CD4-positive, CD25-positive, alpha-beta regulatory T cell (primary cell): ENCODE measurements at regions not wholly inside any gene's neighbourhood (a gene's known extent, or its start where the extent isn't known, plus 50 kb on each side); places are given as distances from the start of the nearest gene placed in this dataset.

Source experiments
- ATAC-seq, 2 donors: fragments of 150-1000 bp; cut with Tn5 transposase; one replicate each; pipeline ENCODE4 v1.10.0; 2021; ENCODE audit warnings: low read depth in 2 of 2, moderate number of reproducible peaks in 2 of 2, moderate library complexity in 1 of 2
- DNase-seq, 3 donors: peaks; one replicate each; pipeline versions ENCODE4 v3.0.0 to v3.0.0-alpha.2; 2012 to 2022; ENCODE audit warnings: mixed read lengths in 1 of 3
- H3K27ac ChIP-seq: one replicate; pipeline ENCODE4 v1.7.0; 2013; ENCODE audit warnings: mild to moderate bottlenecking, low read length; ENCODE audit not compliant: insufficient read depth, poor library complexity, severe bottlenecking
- H3K27me3 ChIP-seq: one replicate; pipeline ENCODE4 v1.7.0; 2013; ENCODE audit warnings: low read length; ENCODE audit not compliant: control insufficient read depth, insufficient read depth
- H3K36me3 ChIP-seq: one replicate; pipeline ENCODE4 v1.7.0; 2013; ENCODE audit warnings: mild to moderate bottlenecking, low read length, moderate library complexity; ENCODE audit not compliant: control insufficient read depth, insufficient read depth
- H3K4me1 ChIP-seq: 2 replicates; pipeline ENCODE4 v1.7.0; 2013; ENCODE audit warnings: mild to moderate bottlenecking, low read length; ENCODE audit not compliant: insufficient read depth, control insufficient read depth, poor library complexity, severe bottlenecking
- H3K4me3 ChIP-seq: one replicate; pipeline ENCODE4 v1.7.0; 2013; ENCODE audit warnings: low read depth, mild to moderate bottlenecking, low read length, moderate library complexity
- H3K9me3 ChIP-seq, 2 experiments: 1 replicate in 1 of 2; 2 replicates in 1 of 2; pipeline ENCODE4 v1.7.0; 2013; ENCODE audit warnings: low read length in 2 of 2, mild to moderate bottlenecking in 1 of 2, moderate library complexity in 1 of 2; ENCODE audit not compliant: control insufficient read depth in 2 of 2
- H3K27ac Mint-ChIP-seq, 3 donors: one replicate each; pipeline ENCODE4 v1.8.0; 2020 to 2022; ENCODE audit warnings: mild to moderate bottlenecking in 3 of 3, mixed read lengths in 3 of 3, moderate library complexity in 2 of 3
- H3K27me3 Mint-ChIP-seq: one replicate; pipeline ENCODE4 v1.8.0; 2022; ENCODE audit warnings: mild to moderate bottlenecking, mixed read lengths
- H3K36me3 Mint-ChIP-seq: one replicate; pipeline ENCODE4 v1.8.0; 2020; ENCODE audit warnings: mixed read lengths
- H3K4me1 Mint-ChIP-seq, 4 donors: one replicate each; pipeline ENCODE4 v1.8.0; 2020 to 2022; ENCODE audit warnings: mixed read lengths in 4 of 4, mild to moderate bottlenecking in 1 of 4
- H3K4me3 Mint-ChIP-seq, 4 donors: one replicate each; pipeline ENCODE4 v1.8.0; 2020 to 2022; ENCODE audit warnings: mild to moderate bottlenecking in 4 of 4, mixed read lengths in 4 of 4, moderate library complexity in 3 of 4
- H3K9me3 Mint-ChIP-seq, 7 donors: one replicate each; pipeline ENCODE4 v1.8.0; 2020 to 2022; ENCODE audit warnings: mixed read lengths in 7 of 7, mild to moderate bottlenecking in 3 of 7, moderate library complexity in 2 of 7

- Histone ChIP-seq H3K4me3 (no peak overlapping the region), H3K27ac (no peak overlapping the region), H3K9me3 (peaks cover 0 to 2% of the 10 kb centered on the region in 2 experiments), H3K4me1 (no peaks in the 10 kb centered on the region), H3K27me3 (no peaks in the 10 kb centered on the region), H3K36me3 (no peaks in the 10 kb centered on the region)
- ATAC-seq (no peak), DNase-seq (no peak)
- H3K4me3 Mint-ChIP-seq, result no peak overlapping the region
- no peak overlapping the region for H3K27ac Mint-ChIP-seq
- no peaks in the 10 kb centered on the region for H3K36me3 Mint-ChIP-seq
- no peaks in the 10 kb centered on the region for H3K27me3 Mint-ChIP-seq
- H3K9me3 Mint-ChIP-seq, result peaks cover 0 to 22% (median 5%) of the 10 kb centered on the region in 7 donors
- no peaks in the 10 kb centered on the region for H3K4me1 Mint-ChIP-seq
These were observed 756.5 kb upstream of the ADAMTS16 start for GRCh38 chr5:4383518-4384198.

- Histone ChIP-seq H3K27me3 (no peaks in the 10 kb centered on the region), H3K27ac (no peak overlapping the region), H3K36me3 (no peaks in the 10 kb centered on the region), H3K9me3 (peaks cover 0 to 2% of the 10 kb centered on the region in 2 experiments), H3K4me1 (no peaks in the 10 kb centered on the region), H3K4me3 (no peak overlapping the region)
- Mint-ChIP-seq H3K27me3 (no peaks in the 10 kb centered on the region), H3K27ac (no peak overlapping the region), H3K4me1 (no peaks in the 10 kb centered on the region), H3K4me3 (no peak overlapping the region), H3K9me3 (peaks cover 0 to 19% (median 4%) of the 10 kb centered on the region in 7 donors), H3K36me3 (no peaks in the 10 kb centered on the region)
- ATAC-seq, result no peak
- DNase-seq, result no peak
These were observed 755.5 kb upstream of the ADAMTS16 start for GRCh38 chr5:4384649-4385048.

GRCh38 chr5:4386152-4386551 lies 754.0 kb upstream of the ADAMTS16 start:
- no peaks in the 10 kb centered on the region for H3K27me3 ChIP-seq
- H3K27ac ChIP-seq, result no peak overlapping the region
- Mint-ChIP-seq H3K27ac (no peak overlapping the region), H3K4me1 (no peaks in the 10 kb centered on the region), H3K9me3 (peaks cover 0 to 12% (median 3%) of the 10 kb centered on the region in 7 donors), H3K27me3 (no peaks in the 10 kb centered on the region), H3K4me3 (no peak overlapping the region), H3K36me3 (no peaks in the 10 kb centered on the region)
- H3K9me3 ChIP-seq, result peaks cover 0 to 2% of the 10 kb centered on the region in 2 experiments
- no peak for ATAC-seq
- H3K36me3 ChIP-seq, result no peaks in the 10 kb centered on the region
- no peaks in the 10 kb centered on the region for H3K4me1 ChIP-seq
- H3K4me3 ChIP-seq, result no peak overlapping the region
- no peak for DNase-seq

GRCh38 chr5:4387290-4387689 lies 752.8 kb upstream of the ADAMTS16 start:
- ATAC-seq (no peak), DNase-seq (no peak)
- peaks cover 0 to 16% (median 3%) of the 10 kb centered on the region in 7 donors for H3K9me3 Mint-ChIP-seq
- no peaks in the 10 kb centered on the region for H3K27me3 ChIP-seq
- no peak overlapping the region for H3K27ac ChIP-seq
- no peaks in the 10 kb centered on the region for H3K4me1 Mint-ChIP-seq
- no peaks in the 10 kb centered on the region for H3K36me3 Mint-ChIP-seq
- no peak overlapping the region for H3K27ac Mint-ChIP-seq
- no peaks in the 10 kb centered on the region for H3K4me1 ChIP-seq
- peaks cover 0 to 2% of the 10 kb centered on the region in 2 experiments for H3K9me3 ChIP-seq
- H3K4me3 Mint-ChIP-seq, result no peak overlapping the region
- no peak overlapping the region for H3K4me3 ChIP-seq
- H3K36me3 ChIP-seq, result no peaks in the 10 kb centered on the region
- H3K27me3 Mint-ChIP-seq, result no peaks in the 10 kb centered on the region

GRCh38 chr5:4395752-4396151 lies 744.4 kb upstream of the ADAMTS16 start:
- no peaks in the 10 kb centered on the region for H3K4me1 Mint-ChIP-seq
- H3K9me3 Mint-ChIP-seq, result peaks cover 0 to 51% (median 8%) of the 10 kb centered on the region in 7 donors
- no peaks in the 10 kb centered on the region for H3K27me3 Mint-ChIP-seq
- no peak for ATAC-seq
- no peak for DNase-seq
- H3K36me3 ChIP-seq, result no peaks in the 10 kb centered on the region
- no peak overlapping the region for H3K4me3 ChIP-seq
- no peaks in the 10 kb centered on the region for H3K27me3 ChIP-seq
- H3K36me3 Mint-ChIP-seq, result no peaks in the 10 kb centered on the region
- no peak overlapping the region for H3K4me3 Mint-ChIP-seq
- H3K9me3 ChIP-seq, result peaks cover 3 to 6% of the 10 kb centered on the region in 2 experiments
- H3K27ac Mint-ChIP-seq, result no peak overlapping the region
- H3K27ac ChIP-seq, result no peak overlapping the region
- H3K4me1 ChIP-seq, result no peaks in the 10 kb centered on the region

GRCh38 chr5:4405614-4406219 lies 734.4 kb upstream of the ADAMTS16 start:
- Mint-ChIP-seq H3K4me3 (no peak overlapping the region), H3K27ac (no peak overlapping the region), H3K4me1 (no peaks in the 10 kb centered on the region), H3K9me3 (peaks cover 3 to 21% (median 9%) of the 10 kb centered on the region in 7 donors), H3K36me3 (no peaks in the 10 kb centered on the region), H3K27me3 (no peaks in the 10 kb centered on the region)
- H3K9me3 ChIP-seq, result peaks cover 3 to 13% of the 10 kb centered on the region in 2 experiments
- H3K27me3 ChIP-seq, result no peaks in the 10 kb centered on the region
- H3K4me1 ChIP-seq, result no peaks in the 10 kb centered on the region
- H3K36me3 ChIP-seq, result no peaks in the 10 kb centered on the region
- H3K27ac ChIP-seq, result no peak overlapping the region
- no peak for DNase-seq
- no peak overlapping the region for H3K4me3 ChIP-seq
- ATAC-seq, result no peak

- no peaks in the 10 kb centered on the region for H3K4me1 ChIP-seq
These were observed 730.0 kb upstream of the ADAMTS16 start for GRCh38 chr5:4410151-4410550.

GRCh38 chr5:4411664-4412063 lies 728.5 kb upstream of the ADAMTS16 start:
- Mint-ChIP-seq H3K27me3 (no peaks in the 10 kb centered on the region), H3K27ac (no peak overlapping the region), H3K4me3 (no peak overlapping the region)

More at GRCh38 chr5:4410151-4410550, 730.0 kb upstream of the ADAMTS16 start:
- peaks cover 0 to 25% (median 10%) of the 10 kb centered on the region in 7 donors for H3K9me3 Mint-ChIP-seq
- ATAC-seq, result no peak
- Histone ChIP-seq H3K27ac (no peak overlapping the region), H3K4me3 (no peak overlapping the region), H3K36me3 (no peaks in the 10 kb centered on the region), H3K9me3 (peaks cover 1 to 23% of the 10 kb centered on the region in 2 experiments), H3K27me3 (no peaks in the 10 kb centered on the region)
- no peaks in the 10 kb centered on the region for H3K27me3 Mint-ChIP-seq
- no peak overlapping the region for H3K4me3 Mint-ChIP-seq
- H3K27ac Mint-ChIP-seq, result no peak overlapping the region
- H3K4me1 Mint-ChIP-seq, result no peaks in the 10 kb centered on the region
- no peaks in the 10 kb centered on the region for H3K36me3 Mint-ChIP-seq
- DNase-seq, result no peak

More at GRCh38 chr5:4411664-4412063, 728.5 kb upstream of the ADAMTS16 start:
- Mint-ChIP-seq H3K36me3 (no peaks in the 10 kb centered on the region), H3K9me3 (peaks cover 0 to 27% (median 10%) of the 10 kb centered on the region in 7 donors), H3K4me1 (no peaks in the 10 kb centered on the region)
- Histone ChIP-seq H3K9me3 (peaks cover 1 to 23% of the 10 kb centered on the region in 2 experiments), H3K36me3 (no peaks in the 10 kb centered on the region), H3K27ac (no peak overlapping the region), H3K4me1 (no peaks in the 10 kb centered on the region), H3K4me3 (no peak overlapping the region), H3K27me3 (no peaks in the 10 kb centered on the region)
- ATAC-seq (no peak), DNase-seq (no peak)
